ENCODE measurements at regions not wholly inside any gene's neighbourhood (a gene's known extent, or its start where the extent isn't known, plus 50 kb on each side); places are given as distances from the start of the nearest gene placed in this dataset.

- Histone ChIP-seq H3K27ac (no peak overlapping the region), H3K36me3 (no peaks in the 10 kb centered on the region), H3K27me3 (ENCODE audit: insufficient read depth, low read depth, severe bottlenecking) (peaks cover 24% of the 10 kb centered on the region), H3K4me3 (ENCODE audit: low read depth, low read length) (no peak overlapping the region), H3K9me3 (ENCODE audit: severe bottlenecking) (no peaks in the 10 kb centered on the region)
- no peak for TF ChIP-seq CTCF (IDR thresholded peaks at IDR 0.05; ENCODE audit: low read depth, low read length)
- no peak for DNase-seq
These were observed 960.0 kb downstream of the BCL11B start for GRCh38 chr14:98312006-98312405.

GRCh38 chr14:98321841-98322240 is 950.2 kb downstream of the BCL11B start:
- H3K9me3 ChIP-seq (ENCODE audit: severe bottlenecking): no peaks in the 10 kb centered on the region
- peaks cover 14% of the 10 kb centered on the region for H3K27me3 ChIP-seq (ENCODE audit: insufficient read depth, low read depth, severe bottlenecking)
- H3K27ac ChIP-seq: no peak overlapping the region
- TF ChIP-seq CTCF (IDR thresholded peaks at IDR 0.05; ENCODE audit: low read depth, low read length): no peak
- DNase-seq: no peak
- no peak overlapping the region for H3K4me3 ChIP-seq (ENCODE audit: low read depth, low read length)
- H3K36me3 ChIP-seq: no peaks in the 10 kb centered on the region

- no peak for DNase-seq
- H3K36me3 ChIP-seq: no peaks in the 10 kb centered on the region
- TF ChIP-seq CTCF (IDR thresholded peaks at IDR 0.05; ENCODE audit: low read depth, low read length): no peak
- no peaks in the 10 kb centered on the region for H3K9me3 ChIP-seq (ENCODE audit: severe bottlenecking)
- no peak overlapping the region for H3K27ac ChIP-seq
- H3K27me3 ChIP-seq (ENCODE audit: insufficient read depth, low read depth, severe bottlenecking): peaks cover 24% of the 10 kb centered on the region
- H3K4me3 ChIP-seq (ENCODE audit: low read depth, low read length): no peak overlapping the region
These were observed 948.2 kb downstream of the BCL11B start for GRCh38 chr14:98323836-98324235.

- H3K27me3 ChIP-seq (ENCODE audit: insufficient read depth, low read depth, severe bottlenecking): peaks cover 31% of the 10 kb centered on the region
- TF ChIP-seq CTCF (IDR thresholded peaks at IDR 0.05; ENCODE audit: low read depth, low read length): no peak
- no peak overlapping the region for H3K27ac ChIP-seq
- H3K4me3 ChIP-seq (ENCODE audit: low read depth, low read length): no peak overlapping the region
- H3K36me3 ChIP-seq: no peaks in the 10 kb centered on the region
- no peaks in the 10 kb centered on the region for H3K9me3 ChIP-seq (ENCODE audit: severe bottlenecking)
- DNase-seq: no peak
These were observed 946.2 kb downstream of the BCL11B start for GRCh38 chr14:98325761-98326160.

- TF ChIP-seq CTCF (IDR thresholded peaks at IDR 0.05; ENCODE audit: low read depth, low read length): no peak
- DNase-seq: no peak
- Histone ChIP-seq H3K27me3 (ENCODE audit: insufficient read depth, low read depth, severe bottlenecking) (peaks cover 46% of the 10 kb centered on the region), H3K36me3 (no peaks in the 10 kb centered on the region), H3K27ac (no peak overlapping the region), H3K4me3 (ENCODE audit: low read depth, low read length) (no peak overlapping the region), H3K9me3 (ENCODE audit: severe bottlenecking) (no peaks in the 10 kb centered on the region)
These were observed 943.5 kb downstream of the BCL11B start for GRCh38 chr14:98328496-98328895.

GRCh38 chr14:98334186-98334585 is 937.8 kb downstream of the BCL11B start:
- no peaks in the 10 kb centered on the region for H3K9me3 ChIP-seq (ENCODE audit: severe bottlenecking)
- H3K27ac ChIP-seq: no peak overlapping the region
- no peak overlapping the region for H3K4me3 ChIP-seq (ENCODE audit: low read depth, low read length)
- H3K36me3 ChIP-seq: no peaks in the 10 kb centered on the region
- H3K27me3 ChIP-seq (ENCODE audit: insufficient read depth, low read depth, severe bottlenecking): peaks cover 48% of the 10 kb centered on the region
- TF ChIP-seq CTCF (IDR thresholded peaks at IDR 0.05; ENCODE audit: low read depth, low read length): no peak
- DNase-seq: no peak
